ENCODE measurements at regions not wholly inside any gene's neighbourhood (a gene's known extent, or its start where the extent isn't known, plus 50 kb on each side); places are given as distances from the start of the nearest gene placed in this dataset.

- ChIA-PET CTCF (no interaction called here), POLR2A (ENCODE audit: unreplicated experiment) (no interaction called here)
- H3K9ac ChIP-seq (ENCODE audit: low read length): no peak overlapping the region
- H3K79me2 ChIP-seq (ENCODE audit: low read length): no peaks in the 10 kb centered on the region
- H4K20me1 ChIP-seq (ENCODE audit: low read length): no peaks in the 10 kb centered on the region
- H3K4me1 ChIP-seq (ENCODE audit: insufficient read depth, low read length): peaks cover 26% of the 10 kb centered on the region
- no peaks in the 10 kb centered on the region for H3K9me3 ChIP-seq (ENCODE audit: low read length)
- no peaks in the 10 kb centered on the region for H3F3A ChIP-seq (ENCODE audit: low read length, unreplicated experiment)
- H3K4me2 ChIP-seq (ENCODE audit: low read length): no peak overlapping the region
- no peak overlapping the region for H3K27ac ChIP-seq (ENCODE audit: low read length)
- ATAC-seq: no peak
- H2AFZ ChIP-seq (ENCODE audit: low read length): no peak overlapping the region
- H3K9me2 ChIP-seq (replicated peaks; ENCODE audit: low read length): no peaks in the 10 kb centered on the region
- no peaks in the 10 kb centered on the region for H3K36me3 ChIP-seq (ENCODE audit: low read depth, low read length)
- intact Hi-C loops (cut with micrococcal nuclease): no loop called here
- no TSS peak for BruUV-seq (replicated peaks)
- TF ChIP-seq EZH2phosphoT487 (IDR thresholded peaks at IDR 0.05; ENCODE audit: borderline replicate concordance, low read length): no peak
- no peak for TF ChIP-seq CTCF (conservative IDR thresholded peaks at IDR 0.05; ENCODE audit: low read depth, low read length)
- TF ChIP-seq EZH2 (IDR thresholded peaks at IDR 0.05; ENCODE audit: low read length, unreplicated experiment): no peak
- peak; percentile 25 for DNase-seq
- no peaks in the 10 kb centered on the region for H3K27me3 ChIP-seq (ENCODE audit: low read length)
- H3K4me3 ChIP-seq (ENCODE audit: low read length): no peak overlapping the region
These were observed 194.4 kb downstream of the BTBD3 start for GRCh38 chr20:12112089-12112474.

- H3K27ac ChIP-seq (ENCODE audit: low read length): peak overlapping the region; percentile 66; the same call in 1 of the 2 replicates
- H3K4me2 ChIP-seq (ENCODE audit: low read length): peak overlapping the region; percentile 51; the same call in 1 of the 2 replicates
- H3K4me3 ChIP-seq (ENCODE audit: low read length): no peak overlapping the region
- CTCF ChIA-PET: no interaction called here
- no peaks in the 10 kb centered on the region for H4K20me1 ChIP-seq (ENCODE audit: low read length)
- intact Hi-C loops (cut with micrococcal nuclease): no loop called here
- H3K36me3 ChIP-seq (ENCODE audit: low read depth, low read length): no peaks in the 10 kb centered on the region
- H3F3A ChIP-seq (ENCODE audit: low read length, unreplicated experiment): no peaks in the 10 kb centered on the region
- POLR2A ChIA-PET (ENCODE audit: unreplicated experiment): no interaction called here
- DNase-seq (no peak), ATAC-seq (no peak)
- peaks cover 26% of the 10 kb centered on the region for H3K4me1 ChIP-seq (ENCODE audit: insufficient read depth, low read length)
- H3K9ac ChIP-seq (ENCODE audit: low read length): no peak overlapping the region
- H3K9me3 ChIP-seq (ENCODE audit: low read length): no peaks in the 10 kb centered on the region
- no peaks in the 10 kb centered on the region for H3K9me2 ChIP-seq (replicated peaks; ENCODE audit: low read length)
- no TSS peak for BruUV-seq (replicated peaks)
- no peaks in the 10 kb centered on the region for H3K79me2 ChIP-seq (ENCODE audit: low read length)
- TF ChIP-seq EZH2phosphoT487 (IDR thresholded peaks at IDR 0.05; ENCODE audit: borderline replicate concordance, low read length): no peak
- H3K27me3 ChIP-seq (ENCODE audit: low read length): no peaks in the 10 kb centered on the region
- H2AFZ ChIP-seq (ENCODE audit: low read length): no peak overlapping the region
These were observed 195.0 kb downstream of the BTBD3 start for GRCh38 chr20:12112665-12113064.

- ATAC-seq (no peak), DNase-seq (no peak)
- TF ChIP-seq EZH2 (IDR thresholded peaks at IDR 0.05; ENCODE audit: low read length, unreplicated experiment) (no peak), EZH2phosphoT487 (IDR thresholded peaks at IDR 0.05; ENCODE audit: borderline replicate concordance, low read length) (no peak), CTCF (conservative IDR thresholded peaks at IDR 0.05; ENCODE audit: low read depth, low read length) (no peak)
- Histone ChIP-seq H3K9me2 (replicated peaks; ENCODE audit: low read length) (no peaks in the 10 kb centered on the region), H3K27ac (ENCODE audit: low read length) (peak overlapping the region; percentile 66), H3K27me3 (ENCODE audit: low read length) (no peaks in the 10 kb centered on the region), H3K4me2 (ENCODE audit: low read length) (peak overlapping the region; percentile 51), H3K79me2 (ENCODE audit: low read length) (no peaks in the 10 kb centered on the region), H4K20me1 (ENCODE audit: low read length) (no peaks in the 10 kb centered on the region), H3K9me3 (ENCODE audit: low read length) (no peaks in the 10 kb centered on the region), H2AFZ (ENCODE audit: low read length) (no peak overlapping the region), H3K4me1 (ENCODE audit: insufficient read depth, low read length) (peaks cover 26% of the 10 kb centered on the region), H3K9ac (ENCODE audit: low read length) (no peak overlapping the region), H3K4me3 (ENCODE audit: low read length) (no peak overlapping the region), H3K36me3 (ENCODE audit: low read depth, low read length) (no peaks in the 10 kb centered on the region), H3F3A (ENCODE audit: low read length, unreplicated experiment) (no peaks in the 10 kb centered on the region)
- ChIA-PET CTCF (no interaction called here), POLR2A (ENCODE audit: unreplicated experiment) (no interaction called here)
- no TSS peak for BruUV-seq (replicated peaks)
- intact Hi-C loops (cut with micrococcal nuclease): no loop called here
These were observed 195.4 kb downstream of the BTBD3 start for GRCh38 chr20:12113075-12113467.

All from PC-3 (cell line).